Fibroblast of skin of right quadriceps (primary cell): ENCODE measurements at regions not wholly inside any gene's neighbourhood (a gene's known extent, or its start where the extent isn't known, plus 50 kb on each side); places are given as distances from the start of the nearest gene placed in this dataset.
A peak's percentile ranks its signal among the peaks of the same experiment; 100 is the strongest.
"Not testable (repeated sequence)": the region's sequence is repeated elsewhere in the genome, so short reads cannot be mapped to it uniquely, and the experiment has no call there.

Experiments
- DNase-seq: peaks from one replicate; pipeline ENCODE4 v3.0.0-alpha.2; 2013

GRCh38 chrX:42090395-42090794 is 167.0 kb upstream of the CASK start:
- no peak for DNase-seq

GRCh38 chrX:42089031-42089430 is 165.7 kb upstream of the CASK start:
- no peak for DNase-seq

GRCh38 chrX:42087960-42088359 is 164.6 kb upstream of the CASK start:
- no peak for DNase-seq

GRCh38 chrX:42085836-42086235 is 162.5 kb upstream of the CASK start:
- no peak for DNase-seq

GRCh38 chrX:42079968-42080367 is 156.6 kb upstream of the CASK start:
- peak; percentile 27 for DNase-seq

GRCh38 chrX:42077675-42078074 is 154.3 kb upstream of the CASK start:
- no peak for DNase-seq

GRCh38 chrX:42075032-42075431 is 151.7 kb upstream of the CASK start:
- no peak for DNase-seq

- no peak for DNase-seq
Observed at GRCh38 chrX:42073448-42073847, 150.1 kb upstream of the CASK start.

GRCh38 chrX:42070866-42071265 is 147.5 kb upstream of the CASK start:
- no peak for DNase-seq

- DNase-seq = no peak
Observed at GRCh38 chrX:42054256-42054655, 130.9 kb upstream of the CASK start.

- no peak for DNase-seq
Observed at GRCh38 chrX:42050345-42050744, 127.0 kb upstream of the CASK start.

- DNase-seq = no peak
Observed at GRCh38 chrX:42047886-42048285, 124.5 kb upstream of the CASK start.

GRCh38 chrX:42028109-42028508 is 104.8 kb upstream of the CASK start:
- DNase-seq = no peak

GRCh38 chrX:42027367-42028000 is 104.1 kb upstream of the CASK start:
- DNase-seq = no peak

GRCh38 chrX:42025861-42026260 is 102.5 kb upstream of the CASK start:
- no peak for DNase-seq

- no peak for DNase-seq
Observed at GRCh38 chrX:42023122-42023521, 99.8 kb upstream of the CASK start.

- no peak for DNase-seq
Observed at GRCh38 chrX:42022158-42022557, 98.8 kb upstream of the CASK start.

- DNase-seq = no peak
Observed at GRCh38 chrX:42021058-42021457, 97.7 kb upstream of the CASK start.

GRCh38 chrX:42020225-42020624 is 96.9 kb upstream of the CASK start:
- DNase-seq = no peak

GRCh38 chrX:42017971-42018370 is 94.6 kb upstream of the CASK start:
- DNase-seq = no peak

- no peak for DNase-seq
Observed at GRCh38 chrX:42000836-42001235, 77.5 kb upstream of the CASK start.

- no peak for DNase-seq
Observed at GRCh38 chrX:41984628-41985027, 61.3 kb upstream of the CASK start.

GRCh38 chrX:41982953-41983352 is 59.6 kb upstream of the CASK start:
- DNase-seq = no peak

- peak; percentile 0 for DNase-seq
Observed at GRCh38 chrX:41981481-41982013, 58.2 kb upstream of the CASK start.

GRCh38 chrX:41974677-41975076 is 51.3 kb upstream of the CASK start:
- not testable (repeated sequence) for DNase-seq
